ENCODE measurements at regions not wholly inside any gene's neighbourhood (a gene's known extent, or its start where the extent isn't known, plus 50 kb on each side); places are given as distances from the start of the nearest gene placed in this dataset.

GRCh38 chr4:22201256-22201655 is 252.7 kb upstream of the KCNIP4 start:
- Histone ChIP-seq H3K9me3 (replicated peaks in 1 of 11) (peaks cover 0 to 2% (median 0%) of the 10 kb centered on the region in 11 experiments; a peak in 5 of 22 replicates), H3K27ac (no peak overlapping the region), H4K20me1 (no peaks in the 10 kb centered on the region), H3K4me1 (no peaks in the 10 kb centered on the region), H3K4me3 (no peak overlapping the region), H3K9ac (no peak overlapping the region), H3K36me3 (no peaks in the 10 kb centered on the region), H3K27me3 (no peaks in the 10 kb centered on the region), H3K4me2 (no peak overlapping the region)
- TF ChIP-seq Cebpa-rat (IDR thresholded peaks at IDR 0.05), result no peak

GRCh38 chr4:22196551-22196950 is 248.0 kb upstream of the KCNIP4 start:
- no peaks in the 10 kb centered on the region for H3K36me3 ChIP-seq
- H3K4me1 ChIP-seq, result peaks cover 0 to 10% (median 7%) of the 10 kb centered on the region in 10 experiments; a peak in 13 of 20 replicates
- no peak overlapping the region for H3K4me2 ChIP-seq
- H3K27me3 ChIP-seq, result no peaks in the 10 kb centered on the region
- TF ChIP-seq Cebpa-rat (IDR thresholded peaks at IDR 0.05), result no peak
- H3K9ac ChIP-seq, result no peak overlapping the region
- no peak overlapping the region for H3K27ac ChIP-seq
- no peak overlapping the region for H3K4me3 ChIP-seq
- H4K20me1 ChIP-seq, result no peaks in the 10 kb centered on the region
- H3K9me3 ChIP-seq (replicated peaks in 1 of 11), result peaks cover 0 to 11% (median 0%) of the 10 kb centered on the region in 11 experiments; a peak in 8 of 22 replicates

- Histone ChIP-seq H4K20me1 (no peaks in the 10 kb centered on the region), H3K27me3 (no peaks in the 10 kb centered on the region), H3K36me3 (no peaks in the 10 kb centered on the region), H3K4me3 (no peak overlapping the region), H3K9ac (no peak overlapping the region), H3K4me2 (peak overlapping the region in 7 of 11 experiments; percentile 26 to 57 (median 52); a peak in 11 of 22 replicates), H3K4me1 (peaks cover 0 to 11% (median 8%) of the 10 kb centered on the region in 10 experiments; a peak in 13 of 20 replicates), H3K9me3 (replicated peaks in 1 of 11) (peaks cover 0 to 11% (median 0%) of the 10 kb centered on the region in 11 experiments; a peak in 8 of 22 replicates), H3K27ac (no peak overlapping the region)
- no peak for TF ChIP-seq Cebpa-rat (IDR thresholded peaks at IDR 0.05)
Measured at GRCh38 chr4:22192084-22192511, 243.5 kb upstream of the KCNIP4 start.

DNA sequence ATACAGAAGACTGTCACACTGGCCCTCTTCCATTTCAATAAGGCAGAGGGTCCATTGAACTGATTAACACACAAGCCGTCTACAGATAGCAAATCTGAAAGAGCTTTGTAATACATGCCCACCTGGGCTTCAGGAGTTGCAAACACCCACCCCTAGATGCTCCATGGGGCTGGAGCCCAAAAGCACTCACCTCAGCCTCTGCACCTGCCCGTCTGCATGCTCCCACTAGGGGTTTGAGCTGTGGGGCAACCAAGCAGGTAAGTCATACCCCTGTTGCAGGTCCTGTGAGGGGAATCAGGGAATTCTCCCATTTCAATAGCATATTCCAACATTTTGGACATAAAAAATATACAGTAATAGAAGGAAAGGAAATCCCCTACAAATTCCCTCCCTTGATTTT is 243.0 kb upstream of the KCNIP4 start:
- H3K4me3 ChIP-seq, result no peak overlapping the region
- TF ChIP-seq Cebpa-rat (IDR thresholded peaks at IDR 0.05), result no peak
- H3K4me1 ChIP-seq, result peaks cover 0 to 11% (median 8%) of the 10 kb centered on the region in 10 experiments; a peak in 13 of 20 replicates
- no peak overlapping the region for H3K9ac ChIP-seq
- no peaks in the 10 kb centered on the region for H3K27me3 ChIP-seq
- peaks cover 0 to 11% (median 0%) of the 10 kb centered on the region in 11 experiments; a peak in 8 of 22 replicates for H3K9me3 ChIP-seq (replicated peaks in 1 of 11)
- no peaks in the 10 kb centered on the region for H3K36me3 ChIP-seq
- peak overlapping the region in 6 of 11 experiments; percentile 31 to 57 (median 52); a peak in 10 of 22 replicates for H3K4me2 ChIP-seq
- H3K27ac ChIP-seq, result no peak overlapping the region
- no peaks in the 10 kb centered on the region for H4K20me1 ChIP-seq

DNA sequence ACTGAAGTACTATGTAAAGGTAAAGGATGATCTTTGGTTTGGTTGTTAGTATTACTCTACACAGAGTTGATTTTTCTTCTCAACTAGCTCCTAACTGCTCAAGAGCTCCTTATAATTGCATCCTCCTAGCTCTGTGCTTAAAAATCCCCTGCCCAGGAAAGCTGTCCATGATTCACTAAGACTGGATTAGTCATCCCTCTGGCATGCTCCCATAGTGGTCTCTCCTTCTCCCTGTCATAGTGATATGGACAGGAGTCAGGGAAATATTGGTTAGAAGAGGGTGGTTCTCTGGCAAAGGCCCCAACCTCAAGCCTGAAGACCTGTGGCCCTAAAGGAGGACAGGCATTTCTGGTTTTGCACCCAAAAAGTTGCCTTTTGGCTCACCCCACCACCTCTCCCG is 242.3 kb upstream of the KCNIP4 start:
- Histone ChIP-seq H3K27ac (no peak overlapping the region), H3K4me1 (peaks cover 0 to 11% (median 8%) of the 10 kb centered on the region in 10 experiments; a peak in 13 of 20 replicates), H3K27me3 (no peaks in the 10 kb centered on the region), H3K4me3 (no peak overlapping the region), H3K9me3 (replicated peaks in 1 of 11) (peaks cover 0 to 5% (median 0%) of the 10 kb centered on the region in 11 experiments; a peak in 8 of 22 replicates), H4K20me1 (no peaks in the 10 kb centered on the region), H3K9ac (no peak overlapping the region), H3K4me2 (no peak overlapping the region), H3K36me3 (no peaks in the 10 kb centered on the region)
- TF ChIP-seq Cebpa-rat (IDR thresholded peaks at IDR 0.05), result no peak

DNA sequence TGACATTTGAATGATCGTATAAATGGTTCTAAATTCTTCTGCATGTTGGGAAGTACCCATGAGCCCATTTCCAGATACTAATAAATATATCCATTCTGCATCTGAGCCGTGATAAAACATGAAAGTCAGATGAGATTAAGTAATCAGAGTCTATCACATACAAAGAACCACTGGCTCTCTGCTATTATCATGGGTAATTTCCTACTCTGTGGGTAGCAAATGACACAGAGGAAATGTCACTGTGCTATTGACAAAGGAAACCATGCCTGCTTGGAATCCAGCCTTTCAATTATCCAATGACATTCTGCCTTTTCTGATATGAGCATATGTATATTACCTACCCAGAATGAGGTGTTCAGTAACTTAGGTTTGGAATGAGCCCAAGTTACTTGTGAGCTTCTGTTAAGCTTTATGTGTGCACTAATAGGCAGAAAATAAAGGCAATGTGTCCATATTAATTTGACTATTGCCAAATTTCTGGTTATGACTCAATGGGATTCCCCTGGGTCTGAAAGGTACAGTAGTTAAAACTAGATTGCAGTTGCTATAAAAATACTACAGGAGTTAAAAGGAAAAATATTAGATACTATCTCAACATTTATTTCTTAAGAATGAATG is 238.7 kb upstream of the KCNIP4 start:
- no peak overlapping the region for H3K27ac ChIP-seq
- TF ChIP-seq Cebpa-rat (IDR thresholded peaks at IDR 0.05), result no peak

GRCh38 chr4:22181736-22182135 is 233.2 kb upstream of the KCNIP4 start:
- H3K4me2 ChIP-seq, result no peak overlapping the region
- H3K36me3 ChIP-seq, result no peaks in the 10 kb centered on the region
- no peaks in the 10 kb centered on the region for H3K4me1 ChIP-seq
- no peak for TF ChIP-seq Cebpa-rat (IDR thresholded peaks at IDR 0.05)
- H4K20me1 ChIP-seq, result no peaks in the 10 kb centered on the region
- H3K9me3 ChIP-seq (replicated peaks in 1 of 11), result peaks cover 2 to 10% (median 4%) of the 10 kb centered on the region in 11 experiments; a peak in 20 of 22 replicates
- no peak overlapping the region for H3K4me3 ChIP-seq
- no peak overlapping the region for H3K9ac ChIP-seq
- no peak overlapping the region for H3K27ac ChIP-seq
- no peaks in the 10 kb centered on the region for H3K27me3 ChIP-seq

More for the DNA sequence above, 238.7 kb upstream of the KCNIP4 start:
- Histone ChIP-seq H4K20me1 (no peaks in the 10 kb centered on the region), H3K9ac (no peak overlapping the region), H3K4me3 (no peak overlapping the region), H3K36me3 (no peaks in the 10 kb centered on the region), H3K9me3 (replicated peaks in 1 of 11) (no peaks in the 10 kb centered on the region), H3K4me1 (peaks cover 0 to 8% (median 7%) of the 10 kb centered on the region in 10 experiments; a peak in 13 of 20 replicates), H3K27me3 (no peaks in the 10 kb centered on the region), H3K4me2 (no peak overlapping the region)

GRCh38 chr4:22179124-22179874 is 230.7 kb upstream of the KCNIP4 start:
- Histone ChIP-seq H3K4me1 (no peaks in the 10 kb centered on the region), H3K36me3 (no peaks in the 10 kb centered on the region), H3K27me3 (no peaks in the 10 kb centered on the region), H3K4me2 (no peak overlapping the region), H3K4me3 (no peak overlapping the region), H4K20me1 (no peaks in the 10 kb centered on the region), H3K9ac (no peak overlapping the region), H3K27ac (no peak overlapping the region), H3K9me3 (replicated peaks in 1 of 11) (peaks cover 11 to 22% (median 17%) of the 10 kb centered on the region in 11 experiments; a peak in 21 of 22 replicates)
- no peak for TF ChIP-seq Cebpa-rat (IDR thresholded peaks at IDR 0.05)

DNA sequence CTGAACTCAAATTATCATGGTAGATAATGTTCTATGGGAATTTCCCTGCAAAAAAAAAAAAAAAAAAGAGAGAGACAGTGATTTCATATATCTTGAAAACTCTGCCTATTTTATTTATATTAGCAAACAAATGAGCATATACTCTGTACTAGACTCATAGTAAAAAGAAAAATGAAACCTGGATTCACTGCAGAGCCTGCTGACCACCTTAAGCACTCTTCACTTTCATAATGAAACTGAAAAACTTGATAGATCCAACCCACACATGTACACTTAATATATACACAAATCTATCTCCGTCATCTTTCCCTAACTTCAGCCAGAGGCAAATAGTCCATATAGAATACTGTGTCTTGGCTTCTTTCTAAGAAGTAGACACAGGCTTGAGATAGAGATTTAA is 226.1 kb upstream of the KCNIP4 start:
- Histone ChIP-seq H3K36me3 (no peaks in the 10 kb centered on the region), H3K9ac (no peak overlapping the region), H3K4me3 (no peak overlapping the region), H3K9me3 (replicated peaks in 1 of 11) (peaks cover 11 to 22% (median 17%) of the 10 kb centered on the region in 11 experiments; a peak in 21 of 22 replicates), H4K20me1 (no peaks in the 10 kb centered on the region), H3K27ac (no peak overlapping the region), H3K4me2 (no peak overlapping the region), H3K4me1 (no peaks in the 10 kb centered on the region), H3K27me3 (no peaks in the 10 kb centered on the region)
- TF ChIP-seq Cebpa-rat (IDR thresholded peaks at IDR 0.05), result no peak
